ENCODE measurements at regions not wholly inside any gene's neighbourhood (a gene's known extent, or its start where the extent isn't known, plus 50 kb on each side); places are given as distances from the start of the nearest gene placed in this dataset.

DNA sequence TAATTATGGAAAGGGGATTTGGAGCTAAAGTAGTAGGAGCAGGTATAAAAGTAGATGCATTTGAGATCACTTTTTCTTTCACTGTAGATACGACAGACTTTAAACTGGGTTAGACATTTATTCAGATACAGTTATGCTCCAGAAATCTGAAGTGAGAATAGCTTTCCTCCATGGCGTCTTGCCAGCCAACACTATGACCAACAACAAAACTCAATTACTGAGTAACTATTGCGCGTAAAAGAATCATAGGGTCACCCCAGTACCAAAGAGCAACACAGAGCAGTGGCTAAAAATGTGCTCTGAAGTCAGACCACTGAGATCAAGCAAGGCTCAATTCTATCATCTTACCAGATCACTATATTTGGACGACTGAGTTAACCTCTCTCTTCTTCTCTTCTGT is 262.5 kb upstream of the SORCS1 start:
- TF ChIP-seq CTCF (conservative IDR thresholded peaks at IDR 0.05) (no peak), EZH2 (IDR thresholded peaks at IDR 0.05; ENCODE audit: low read depth) (no peak)

All from PC-9 (cell line).